ENCODE measurements at regions not wholly inside any gene's neighbourhood (a gene's known extent, or its start where the extent isn't known, plus 50 kb on each side); places are given as distances from the start of the nearest gene placed in this dataset.

GRCh38 chr13:82116422-82116989 lies 1765.8 kb downstream of the SLITRK1 start:
- TF ChIP-seq POLR2AphosphoS5 (IDR thresholded peaks at IDR 0.05; ENCODE audit: borderline replicate concordance, low read depth, low read length) (no peak), EZH2 (IDR thresholded peaks at IDR 0.05) (no peak), FOXP2 (optimal IDR thresholded peaks at IDR 0.05; ENCODE audit: control extremely low read depth, extremely low read length, insufficient read depth) (no peak)

Data from SK-N-MC (cell line).